GM19452 (cell line): ENCODE measurements at regions not wholly inside any gene's neighbourhood (a gene's known extent, or its start where the extent isn't known, plus 50 kb on each side); places are given as distances from the start of the nearest gene placed in this dataset.

Experiments used
- ATAC-seq: cut with Tn5 transposase; IDR thresholded peaks from one replicate; pipeline ENCODE4 v1.9.1; 2021; ENCODE audit not compliant: unreplicated experiment

DNA sequence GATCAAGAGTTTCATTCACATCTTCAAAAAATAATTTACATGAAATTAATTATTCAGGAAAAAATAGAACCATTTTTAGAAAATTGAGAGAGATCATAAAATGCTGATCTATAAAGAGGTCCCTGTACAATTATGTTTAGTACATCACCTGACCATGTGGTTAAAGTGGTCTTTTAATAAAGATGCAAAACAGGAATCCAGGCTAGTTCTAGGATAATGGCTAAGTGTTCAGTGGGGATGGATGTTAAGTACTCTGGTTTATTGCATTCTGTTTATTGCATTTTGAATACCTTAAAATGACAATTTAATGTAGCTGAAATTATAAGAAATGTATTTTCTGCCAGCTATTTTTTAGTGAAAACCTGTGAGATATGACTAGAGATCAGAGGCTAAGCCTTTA is 72.0 kb upstream of the SMC2 start:
- no peak for ATAC-seq

DNA sequence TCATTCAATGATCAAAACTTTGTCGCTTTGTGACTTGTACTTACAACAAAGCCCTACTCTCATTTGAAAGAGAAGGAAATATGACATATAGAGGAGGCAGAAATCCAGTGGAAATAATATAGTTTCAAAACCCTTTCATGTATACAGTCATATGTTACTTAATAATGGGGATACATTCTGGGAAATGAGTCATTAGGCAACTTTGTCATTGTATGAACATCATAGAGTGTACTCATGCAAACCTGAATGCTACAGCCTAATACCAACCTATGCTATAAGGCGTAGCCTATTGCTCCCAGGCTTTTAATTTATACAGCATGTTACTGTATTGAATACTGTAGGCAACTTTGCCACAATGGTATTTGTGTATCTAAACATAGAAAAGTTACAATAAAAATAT is 69.0 kb upstream of the SMC2 start:
- no peak for ATAC-seq

DNA sequence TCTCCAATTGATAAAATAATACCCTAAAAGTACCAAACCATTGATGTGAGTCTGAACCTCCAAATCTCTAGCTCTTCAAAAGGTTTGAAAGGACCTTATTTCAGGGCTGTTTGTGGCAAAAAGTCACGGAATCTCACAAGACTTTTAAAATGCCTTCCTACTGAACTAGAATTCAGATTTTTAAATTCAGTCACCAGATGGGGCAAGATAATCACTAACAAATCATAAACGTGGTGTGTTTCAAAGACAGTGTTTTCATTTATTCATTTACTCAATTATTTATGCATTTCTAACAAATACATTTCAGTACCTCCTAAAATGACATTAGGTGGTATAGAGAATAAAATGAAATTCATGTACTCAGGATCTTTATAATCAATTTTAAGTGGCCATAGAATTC is 68.2 kb upstream of the SMC2 start:
- no peak for ATAC-seq

DNA sequence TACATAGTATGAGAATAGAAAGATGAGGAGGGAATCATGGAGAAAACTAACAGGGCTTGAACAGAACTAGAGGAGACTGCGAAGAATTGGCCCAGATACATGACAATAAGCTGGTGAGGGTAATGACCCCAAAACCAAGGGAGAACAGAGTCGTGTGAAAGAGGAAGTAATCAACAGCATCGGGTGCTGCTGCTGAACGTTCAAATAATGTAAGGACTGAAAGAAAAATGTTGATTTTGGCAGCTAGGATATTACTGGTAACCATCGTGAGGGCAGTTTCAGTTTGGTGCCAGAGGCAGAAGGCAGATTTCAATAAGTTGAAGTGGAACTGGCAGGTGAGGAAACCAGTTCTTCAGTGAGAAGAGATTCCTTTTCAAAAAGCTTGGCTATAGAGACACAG is 66.8 kb upstream of the SMC2 start:
- ATAC-seq, result peak; percentile 65

DNA sequence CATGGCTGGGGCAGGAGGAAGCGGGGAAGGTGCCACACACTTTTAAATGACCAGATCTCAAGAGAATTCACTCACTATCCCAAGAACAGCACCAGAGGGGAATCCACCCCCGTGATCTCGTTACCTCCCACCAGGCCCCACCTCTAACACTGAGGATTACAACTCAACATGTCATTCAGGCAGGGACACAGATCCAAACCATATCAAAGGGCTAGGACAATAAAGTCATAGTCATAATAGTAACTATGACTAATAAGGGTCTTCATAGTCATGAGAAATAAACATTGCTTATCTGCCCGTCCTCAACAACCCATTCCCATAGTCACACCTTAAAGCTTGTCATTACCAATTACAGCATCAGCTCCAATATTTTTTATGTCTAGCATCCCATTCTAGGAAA is 65.3 kb upstream of the SMC2 start:
- ATAC-seq, result no peak
